ENCODE measurements at regions not wholly inside any gene's neighbourhood (a gene's known extent, or its start where the extent isn't known, plus 50 kb on each side); places are given as distances from the start of the nearest gene placed in this dataset.

GRCh38 chr1:70907563-70908310 is 139.9 kb downstream of the PTGER3 start:
- no peak for FAIRE-seq
- H3K36me3 ChIP-seq (ENCODE audit: control insufficient read depth in 2 of 2, extremely low read depth in 1 of 2, insufficient read depth in 2 of 2, low read length in 2 of 2): no peaks in the 10 kb centered on the region
- dilution Hi-C loops (cut with MboI; ENCODE audit: extremely low pct_ligation_motif_present, low sequenced_read_pairs): no loop called here
- no peaks in the 10 kb centered on the region for H3K9me1 ChIP-seq (ENCODE audit: control insufficient read depth, extremely low read depth, insufficient read depth, low read length)
- H2AFZ ChIP-seq (ENCODE audit: control insufficient read depth, low read length): no peak overlapping the region
- no peaks in the 10 kb centered on the region for H4K20me1 ChIP-seq (ENCODE audit: control insufficient read depth, extremely low read depth, insufficient read depth, low read length)
- H3K9me3 ChIP-seq (ENCODE audit: control insufficient read depth, low read depth, low read length): no peaks in the 10 kb centered on the region
- no peak for DNase-seq (ENCODE audit: low read depth, low spot score)
- H3K27me3 ChIP-seq (ENCODE audit: control insufficient read depth, extremely low read depth, insufficient read depth, low read length): no peaks in the 10 kb centered on the region
- no peak overlapping the region for H3K4me3 ChIP-seq (ENCODE audit: control insufficient read depth in 2 of 3, extremely low read depth in 1 of 3, insufficient read depth in 2 of 3, low read depth in 1 of 3, low read length in 3 of 3)
- H3K4me2 ChIP-seq (ENCODE audit: control insufficient read depth, extremely low read depth, insufficient read depth, low read depth, low read length): no peak overlapping the region
- no peak overlapping the region for H3K9ac ChIP-seq (ENCODE audit: control insufficient read depth, extremely low read depth, insufficient read depth, low read length)
- H3K79me2 ChIP-seq (ENCODE audit: control insufficient read depth, insufficient read depth, low read length): no peaks in the 10 kb centered on the region
- no peaks in the 10 kb centered on the region for H3K4me1 ChIP-seq (ENCODE audit: control insufficient read depth, extremely low read depth, insufficient read depth, low read length)
- H3K27ac ChIP-seq (ENCODE audit: control insufficient read depth, insufficient read depth, low read length): no peak overlapping the region
- no peak for TF ChIP-seq EZH2 (IDR thresholded peaks at IDR 0.05; ENCODE audit: low read length)
- TF ChIP-seq, protein P1, sequence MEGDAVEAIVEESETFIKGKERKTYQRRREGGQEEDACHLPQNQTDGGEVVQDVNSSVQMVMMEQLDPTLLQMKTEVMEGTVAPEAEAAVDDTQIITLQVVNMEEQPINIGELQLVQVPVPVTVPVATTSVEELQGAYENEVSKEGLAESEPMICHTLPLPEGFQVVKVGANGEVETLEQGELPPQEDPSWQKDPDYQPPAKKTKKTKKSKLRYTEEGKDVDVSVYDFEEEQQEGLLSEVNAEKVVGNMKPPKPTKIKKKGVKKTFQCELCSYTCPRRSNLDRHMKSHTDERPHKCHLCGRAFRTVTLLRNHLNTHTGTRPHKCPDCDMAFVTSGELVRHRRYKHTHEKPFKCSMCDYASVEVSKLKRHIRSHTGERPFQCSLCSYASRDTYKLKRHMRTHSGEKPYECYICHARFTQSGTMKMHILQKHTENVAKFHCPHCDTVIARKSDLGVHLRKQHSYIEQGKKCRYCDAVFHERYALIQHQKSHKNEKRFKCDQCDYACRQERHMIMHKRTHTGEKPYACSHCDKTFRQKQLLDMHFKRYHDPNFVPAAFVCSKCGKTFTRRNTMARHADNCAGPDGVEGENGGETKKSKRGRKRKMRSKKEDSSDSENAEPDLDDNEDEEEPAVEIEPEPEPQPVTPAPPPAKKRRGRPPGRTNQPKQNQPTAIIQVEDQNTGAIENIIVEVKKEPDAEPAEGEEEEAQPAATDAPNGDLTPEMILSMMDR (optimal IDR thresholded peaks at IDR 0.05 in 1 of 3, IDR thresholded peaks at IDR 0.05 in 1 of 3, conservative IDR thresholded peaks at IDR 0.05 in 1 of 3; ENCODE audit: extremely low read depth in 1 of 3, insufficient read depth in 2 of 3, low read length in 3 of 3): no peak

DNA sequence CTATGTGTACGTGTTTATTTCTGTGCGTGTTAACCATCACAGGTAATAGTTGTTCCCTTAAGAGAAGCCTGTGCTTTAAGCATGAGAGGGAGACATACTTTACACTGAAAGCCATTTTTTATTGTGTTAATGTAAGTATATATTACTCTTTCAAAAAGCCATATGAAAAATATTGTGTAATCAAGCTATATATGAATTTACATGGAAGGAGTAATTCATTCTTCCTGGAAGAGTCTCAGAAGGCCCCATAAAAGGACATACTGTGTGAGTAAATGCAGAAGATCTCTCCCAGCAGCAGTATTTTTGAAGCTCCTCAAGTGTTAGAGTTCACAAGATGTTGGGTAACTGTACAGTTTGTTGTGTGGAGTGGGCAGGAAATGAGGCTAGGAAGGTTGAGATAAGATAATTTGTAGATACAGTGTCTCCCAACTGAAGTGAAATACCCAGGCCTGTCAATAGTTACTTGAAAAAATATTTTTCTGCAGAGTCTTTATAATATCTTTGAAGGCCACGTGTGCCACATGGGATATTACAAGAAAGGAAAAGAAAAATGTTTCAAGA is 138.3 kb downstream of the PTGER3 start:
- FAIRE-seq (no peak), DNase-seq (ENCODE audit: low read depth, low spot score) (no peak)
- no peak overlapping the region for H3K9ac ChIP-seq (ENCODE audit: control insufficient read depth, extremely low read depth, insufficient read depth, low read length)
- H3K36me3 ChIP-seq (ENCODE audit: control insufficient read depth in 2 of 2, extremely low read depth in 1 of 2, insufficient read depth in 2 of 2, low read length in 2 of 2): no peaks in the 10 kb centered on the region
- no peaks in the 10 kb centered on the region for H3K27me3 ChIP-seq (ENCODE audit: control insufficient read depth, extremely low read depth, insufficient read depth, low read length)
- H3K27ac ChIP-seq (ENCODE audit: control insufficient read depth, insufficient read depth, low read length): no peak overlapping the region
- dilution Hi-C loops (cut with MboI; ENCODE audit: extremely low pct_ligation_motif_present, low sequenced_read_pairs): no loop called here
- H3K9me1 ChIP-seq (ENCODE audit: control insufficient read depth, extremely low read depth, insufficient read depth, low read length): no peaks in the 10 kb centered on the region
- no peaks in the 10 kb centered on the region for H3K9me3 ChIP-seq (ENCODE audit: control insufficient read depth, low read depth, low read length)
- no peaks in the 10 kb centered on the region for H4K20me1 ChIP-seq (ENCODE audit: control insufficient read depth, extremely low read depth, insufficient read depth, low read length)
- H3K79me2 ChIP-seq (ENCODE audit: control insufficient read depth, insufficient read depth, low read length): no peaks in the 10 kb centered on the region
- no peak overlapping the region for H3K4me3 ChIP-seq (ENCODE audit: control insufficient read depth in 2 of 3, extremely low read depth in 1 of 3, insufficient read depth in 2 of 3, low read depth in 1 of 3, low read length in 3 of 3)
- H3K4me1 ChIP-seq (ENCODE audit: control insufficient read depth, extremely low read depth, insufficient read depth, low read length): no peaks in the 10 kb centered on the region
- H2AFZ ChIP-seq (ENCODE audit: control insufficient read depth, low read length): no peak overlapping the region
- no peak for TF ChIP-seq EZH2 (IDR thresholded peaks at IDR 0.05; ENCODE audit: low read length)
- TF ChIP-seq, protein P1 (optimal IDR thresholded peaks at IDR 0.05 in 1 of 3, IDR thresholded peaks at IDR 0.05 in 1 of 3, conservative IDR thresholded peaks at IDR 0.05 in 1 of 3; ENCODE audit: extremely low read depth in 1 of 3, insufficient read depth in 2 of 3, low read length in 3 of 3): no peak
- no peak overlapping the region for H3K4me2 ChIP-seq (ENCODE audit: control insufficient read depth, extremely low read depth, insufficient read depth, low read depth, low read length)
